ENCODE measurements at regions not wholly inside any gene's neighbourhood (a gene's known extent, or its start where the extent isn't known, plus 50 kb on each side); places are given as distances from the start of the nearest gene placed in this dataset.

DNA sequence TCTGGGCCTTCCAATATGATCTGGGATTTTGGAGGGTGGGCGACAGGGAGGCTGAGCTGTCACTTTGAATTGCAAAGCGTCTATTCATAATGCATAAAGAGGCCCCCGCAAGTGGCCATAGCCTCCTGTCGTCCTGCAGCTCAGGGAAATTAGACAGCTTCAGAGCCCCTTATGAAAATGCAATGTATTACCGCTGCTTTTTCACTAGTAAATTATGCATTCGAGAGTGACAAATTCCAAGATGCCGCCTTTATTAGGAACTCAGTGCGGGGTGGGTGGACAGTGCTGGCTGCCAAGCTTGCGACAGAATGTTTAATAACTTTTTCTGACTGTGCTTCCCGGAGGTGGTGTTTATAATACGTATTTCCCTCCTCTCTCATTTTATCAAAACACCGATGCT lies 168.5 kb downstream of the DHX35 start:
- H3K27ac ChIP-seq: no peak overlapping the region
- no peak overlapping the region for H3K4me3 ChIP-seq
- DNase-seq (ENCODE audit: low read depth in 1 of 2, low spot score in 2 of 2): no peak
- no peaks in the 10 kb centered on the region for H3K9me3 ChIP-seq (replicated peaks)
- H3K4me1 ChIP-seq (replicated peaks): no peaks in the 10 kb centered on the region
- no peaks in the 10 kb centered on the region for H3K36me3 ChIP-seq
- H3K27me3 ChIP-seq (replicated peaks): no peaks in the 10 kb centered on the region; the same call in 1 of the 2 replicates

DNA sequence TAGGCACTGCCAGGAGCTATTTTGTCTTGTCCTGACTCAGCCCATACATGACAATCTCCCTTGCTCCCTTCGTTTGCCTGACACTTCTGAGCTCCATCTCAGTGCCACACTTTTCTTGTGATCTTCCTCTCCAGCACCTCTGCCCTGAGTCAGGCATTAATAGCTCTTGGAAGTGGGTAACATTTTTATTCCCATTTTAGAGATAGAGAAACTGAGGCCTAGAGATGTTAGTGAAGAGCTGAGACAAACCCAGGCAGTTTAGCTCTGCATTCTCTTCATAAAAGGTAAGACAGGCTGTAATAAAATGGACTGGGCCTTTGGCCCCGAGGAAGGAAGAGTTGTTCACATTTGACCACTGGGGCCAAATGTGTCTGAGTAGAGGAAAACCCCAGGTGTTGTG lies 167.4 kb downstream of the DHX35 start:
- Histone ChIP-seq H3K36me3 (no peaks in the 10 kb centered on the region), H3K4me3 (no peak overlapping the region), H3K27ac (no peak overlapping the region), H3K9me3 (replicated peaks) (no peaks in the 10 kb centered on the region), H3K4me1 (replicated peaks) (no peaks in the 10 kb centered on the region), H3K27me3 (replicated peaks) (no peaks in the 10 kb centered on the region; the same call in 1 of the 2 replicates)
- no peak for DNase-seq (ENCODE audit: low read depth in 1 of 2, low spot score in 2 of 2)

- no peaks in the 10 kb centered on the region for H3K9me3 ChIP-seq (replicated peaks)
- no peak overlapping the region for H3K27ac ChIP-seq
- H3K27me3 ChIP-seq (replicated peaks): no peaks in the 10 kb centered on the region; the same call in 1 of the 2 replicates
- no peak for DNase-seq (ENCODE audit: low read depth in 1 of 2, low spot score in 2 of 2)
- no peaks in the 10 kb centered on the region for H3K36me3 ChIP-seq
- no peaks in the 10 kb centered on the region for H3K4me1 ChIP-seq (replicated peaks)
- H3K4me3 ChIP-seq: no peak overlapping the region
These were observed 161.9 kb downstream of the DHX35 start for GRCh38 chr20:39124064-39124463.

GRCh38 chr20:39123185-39123557 lies 161.0 kb downstream of the DHX35 start:
- Histone ChIP-seq H3K4me1 (replicated peaks) (no peaks in the 10 kb centered on the region), H3K4me3 (no peak overlapping the region), H3K9me3 (replicated peaks) (no peaks in the 10 kb centered on the region), H3K27me3 (replicated peaks) (no peaks in the 10 kb centered on the region), H3K36me3 (no peaks in the 10 kb centered on the region), H3K27ac (no peak overlapping the region)
- DNase-seq (ENCODE audit: low read depth in 1 of 2, low spot score in 2 of 2): no peak

DNA sequence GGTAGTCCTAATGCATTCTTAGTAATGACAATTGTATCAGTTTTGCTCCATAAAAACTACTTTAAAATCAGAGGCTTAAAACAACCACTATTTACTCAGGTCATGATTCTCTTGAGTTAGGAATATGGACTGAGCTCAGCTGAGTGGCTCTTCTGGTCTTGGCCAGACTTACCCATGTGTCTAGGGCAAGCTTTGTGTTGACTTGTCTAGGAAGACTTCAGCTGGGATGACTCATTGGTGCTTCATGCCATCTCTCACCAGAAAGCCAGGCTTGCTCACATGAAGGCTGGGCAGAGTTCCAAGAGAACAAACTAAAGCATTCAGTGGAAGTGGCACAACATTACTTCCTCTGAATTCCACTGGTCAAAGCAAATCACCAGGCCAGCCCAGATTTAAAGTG lies 155.3 kb downstream of the DHX35 start:
- Histone ChIP-seq H3K27ac (no peak overlapping the region), H3K4me1 (replicated peaks) (no peaks in the 10 kb centered on the region), H3K27me3 (replicated peaks) (peaks cover 7% of the 10 kb centered on the region; the same call in 1 of the 2 replicates), H3K36me3 (no peaks in the 10 kb centered on the region), H3K9me3 (replicated peaks) (no peaks in the 10 kb centered on the region), H3K4me3 (no peak overlapping the region)
- DNase-seq (ENCODE audit: low read depth in 1 of 2, low spot score in 2 of 2): no peak

GRCh38 chr20:39116020-39116419 lies 153.9 kb downstream of the DHX35 start:
- H3K9me3 ChIP-seq (replicated peaks): no peaks in the 10 kb centered on the region
- no peak overlapping the region for H3K27ac ChIP-seq
- no peak for DNase-seq (ENCODE audit: low read depth in 1 of 2, low spot score in 2 of 2)
- no peaks in the 10 kb centered on the region for H3K4me1 ChIP-seq (replicated peaks)
- H3K36me3 ChIP-seq: no peaks in the 10 kb centered on the region
- no peak overlapping the region for H3K4me3 ChIP-seq
- peaks cover 7% of the 10 kb centered on the region; the same call in 1 of the 2 replicates for H3K27me3 ChIP-seq (replicated peaks)

- H3K27ac ChIP-seq: no peak overlapping the region
- no peaks in the 10 kb centered on the region for H3K4me1 ChIP-seq (replicated peaks)
- peaks cover 13% of the 10 kb centered on the region; the same call in 1 of the 2 replicates for H3K27me3 ChIP-seq (replicated peaks)
- H3K9me3 ChIP-seq (replicated peaks): no peaks in the 10 kb centered on the region
- H3K36me3 ChIP-seq: no peaks in the 10 kb centered on the region
- H3K4me3 ChIP-seq: no peak overlapping the region
- DNase-seq (ENCODE audit: low read depth in 1 of 2, low spot score in 2 of 2): peak in 1 of 2 experiments; percentile 30
These were observed 150.1 kb downstream of the DHX35 start for GRCh38 chr20:39112178-39112743.

- no peak overlapping the region for H3K4me3 ChIP-seq
- no peaks in the 10 kb centered on the region for H3K4me1 ChIP-seq (replicated peaks)
- no peaks in the 10 kb centered on the region for H3K9me3 ChIP-seq (replicated peaks)
- H3K27me3 ChIP-seq (replicated peaks): peaks cover 13% of the 10 kb centered on the region; the same call in 1 of the 2 replicates
- no peaks in the 10 kb centered on the region for H3K36me3 ChIP-seq
- no peak for DNase-seq (ENCODE audit: low read depth in 1 of 2, low spot score in 2 of 2)
- H3K27ac ChIP-seq: no peak overlapping the region
These were observed 149.4 kb downstream of the DHX35 start for GRCh38 chr20:39111359-39112177.

DNA sequence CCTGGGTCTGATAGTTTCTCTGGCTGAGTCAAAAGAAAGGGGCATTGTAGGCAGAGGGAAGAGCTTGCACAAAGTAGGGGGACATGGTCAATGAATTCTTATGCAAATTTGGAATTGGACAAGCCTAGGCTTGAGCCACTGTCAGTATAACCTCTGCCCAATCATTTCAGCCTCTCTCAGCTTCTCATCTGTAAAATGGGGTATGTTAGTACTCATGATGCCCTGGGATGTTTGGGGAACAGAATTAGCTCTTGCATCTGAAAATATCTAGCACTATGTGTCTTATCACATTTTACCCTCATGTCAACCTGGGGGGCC lies 148.6 kb downstream of the DHX35 start:
- H3K9me3 ChIP-seq (replicated peaks): no peaks in the 10 kb centered on the region
- no peaks in the 10 kb centered on the region for H3K4me1 ChIP-seq (replicated peaks)
- H3K27me3 ChIP-seq (replicated peaks): peaks cover 13% of the 10 kb centered on the region; the same call in 1 of the 2 replicates
- H3K4me3 ChIP-seq: no peak overlapping the region
- no peak overlapping the region for H3K27ac ChIP-seq
- no peak for DNase-seq (ENCODE audit: low read depth in 1 of 2, low spot score in 2 of 2)
- no peaks in the 10 kb centered on the region for H3K36me3 ChIP-seq

GRCh38 chr20:39109933-39110818 lies 148.0 kb downstream of the DHX35 start:
- H3K36me3 ChIP-seq: no peaks in the 10 kb centered on the region
- DNase-seq (ENCODE audit: low read depth in 1 of 2, low spot score in 2 of 2): no peak
- H3K27ac ChIP-seq: no peak overlapping the region
- H3K9me3 ChIP-seq (replicated peaks): no peaks in the 10 kb centered on the region
- peaks cover 13% of the 10 kb centered on the region; the same call in 1 of the 2 replicates for H3K27me3 ChIP-seq (replicated peaks)
- H3K4me1 ChIP-seq (replicated peaks): no peaks in the 10 kb centered on the region
- no peak overlapping the region for H3K4me3 ChIP-seq

DNA sequence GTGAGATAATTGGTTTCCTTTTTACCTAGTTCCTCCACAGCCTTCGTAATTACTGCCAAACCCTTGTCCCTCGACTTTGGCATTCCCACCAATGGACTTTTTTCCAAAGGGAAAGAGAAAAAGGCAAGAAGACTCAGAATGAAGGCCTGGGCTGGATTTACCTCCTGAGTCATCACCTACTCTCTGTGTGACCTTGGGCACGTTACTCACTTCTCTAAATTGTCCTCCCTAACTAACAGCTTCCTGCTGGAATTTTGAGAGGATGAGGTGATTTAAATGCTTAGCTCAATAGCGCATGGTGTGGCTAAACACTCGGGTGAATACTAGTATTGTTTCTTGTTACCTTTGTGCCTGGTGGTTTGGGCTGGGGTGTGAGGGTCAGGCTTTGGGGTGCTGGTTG lies 146.6 kb downstream of the DHX35 start:
- Histone ChIP-seq H3K27me3 (replicated peaks) (peaks cover 13% of the 10 kb centered on the region; the same call in 1 of the 2 replicates), H3K27ac (no peak overlapping the region), H3K4me3 (no peak overlapping the region), H3K4me1 (replicated peaks) (no peaks in the 10 kb centered on the region), H3K36me3 (no peaks in the 10 kb centered on the region), H3K9me3 (replicated peaks) (no peaks in the 10 kb centered on the region; the same call in 1 of the 2 replicates)
- no peak for DNase-seq (ENCODE audit: low read depth in 1 of 2, low spot score in 2 of 2)

DNA sequence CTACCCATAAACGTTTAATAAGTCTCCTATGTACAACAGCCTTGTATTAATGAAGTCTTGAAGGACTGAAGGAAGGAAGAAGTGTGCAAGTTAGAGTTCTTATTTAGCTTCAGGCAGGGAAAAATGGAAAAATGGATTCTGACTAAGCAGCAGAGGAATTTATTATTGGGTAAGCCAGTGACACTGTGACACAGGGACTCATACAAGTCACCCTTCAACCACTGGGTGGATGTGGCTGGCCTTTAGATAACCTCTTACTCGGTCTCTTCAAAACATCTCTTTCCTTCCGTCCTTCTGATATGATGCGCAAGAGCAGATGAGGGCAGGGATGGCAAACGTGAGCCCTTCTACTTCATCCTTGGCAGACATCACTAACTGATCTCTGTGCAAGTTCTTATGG lies 145.6 kb downstream of the DHX35 start:
- Histone ChIP-seq H3K27ac (no peak overlapping the region), H3K27me3 (replicated peaks) (0 out of 2 replicates have a peak, but pooled peaks cover 6% of the 10 kb centered on the region), H3K4me1 (replicated peaks) (no peaks in the 10 kb centered on the region), H3K9me3 (replicated peaks) (no peaks in the 10 kb centered on the region; the same call in 1 of the 2 replicates), H3K36me3 (no peaks in the 10 kb centered on the region), H3K4me3 (no peak overlapping the region)
- DNase-seq (ENCODE audit: low read depth in 1 of 2, low spot score in 2 of 2): no peak

GRCh38 chr20:39106791-39107190 lies 144.6 kb downstream of the DHX35 start:
- DNase-seq (ENCODE audit: low read depth in 1 of 2, low spot score in 2 of 2): no peak
- no peak overlapping the region for H3K4me3 ChIP-seq
- H3K27ac ChIP-seq: no peak overlapping the region
- 0 out of 2 replicates have a peak, but pooled peaks cover 6% of the 10 kb centered on the region for H3K27me3 ChIP-seq (replicated peaks)
- H3K4me1 ChIP-seq (replicated peaks): no peaks in the 10 kb centered on the region
- no peaks in the 10 kb centered on the region for H3K36me3 ChIP-seq
- no peaks in the 10 kb centered on the region; the same call in 1 of the 2 replicates for H3K9me3 ChIP-seq (replicated peaks)
